Transverse colon (tissue), 4 donors: ENCODE measurements at regions not wholly inside any gene's neighbourhood (a gene's known extent, or its start where the extent isn't known, plus 50 kb on each side); places are given as distances from the start of the nearest gene placed in this dataset.

Source experiments
- DNase-seq: peaks from one replicate; pipeline ENCODE4 v3.0.0-alpha.2; 2019
- H3K27ac ChIP-seq, 4 donors: fragments of 200-600 bp; sonication (generic); 2 replicates each; pipeline ENCODE4 v1.5.1; 2016 to 2018; ENCODE audit warnings: inconsistent platforms in 4 of 4
- H3K27me3 ChIP-seq: fragments of 200-600 bp; sonication (generic); 2 replicates; pipeline ENCODE4 v1.5.1; 2017; ENCODE audit warnings: inconsistent platforms
- H3K36me3 ChIP-seq, 4 donors: fragments of 200-600 bp; sonication (generic); 2 replicates each; pipeline ENCODE4 v1.5.1; 2017 to 2019; ENCODE audit warnings: inconsistent platforms in 4 of 4
- H3K4me1 ChIP-seq, 4 donors: fragments of 200-600 bp; sonication (generic); 2 replicates each; pipeline ENCODE4 v1.5.1; 2017 to 2020; ENCODE audit warnings: inconsistent platforms in 4 of 4
- H3K4me3 ChIP-seq, 4 donors: fragments of 200-600 bp; sonication (generic); 1 replicate in 1 of 4; 2 replicates in 3 of 4; pipeline versions ENCODE4 v1.5.1 to v1.6.1; 2017 to 2019; ENCODE audit warnings: inconsistent platforms in 4 of 4
- H3K9me3 ChIP-seq, 2 donors: fragments of 200-600 bp; sonication (generic); 2 replicates each; pipeline ENCODE4 v1.5.1; 2017 to 2019; ENCODE audit warnings: inconsistent platforms in 2 of 2
- EP300 ChIP-seq: sonication (generic); formaldehyde crosslinking; IDR thresholded peaks from one replicate; pipeline ENCODE4 v1.6.1; 2017; ENCODE audit warnings: antibody characterized with exemption, low read depth
- POLR2A ChIP-seq: fragments of 450-650 bp; IDR thresholded peaks from one replicate; pipeline ENCODE4 v1.6.1; 2016; ENCODE audit warnings: antibody characterized with exemption, mild to moderate bottlenecking, moderate library complexity
- POLR2AphosphoS5 ChIP-seq, 3 donors: sonication (generic); formaldehyde crosslinking; IDR thresholded peaks; one replicate each; pipeline ENCODE4 v1.6.1; 2016; ENCODE audit warnings: antibody characterized with exemption in 3 of 3
- whole genome bisulfite sequencing, 2 donors: methylation state at CpG; one replicate each; pipeline ENCODE4 v1.1.5; 2018; ENCODE audit warnings: low coverage in 1 of 2; 5-methylcytosine and 5-hydroxymethylcytosine counted together
- in situ Hi-C, 4 donors: fragments of 200-750 bp; cut with MboI; loops; one replicate each; pipeline versions ENCODE4 v1.15.0 to v1.15.1; 2017; ENCODE audit warnings: low sequenced_read_pairs in 3 of 4, low pct_ligation_motif_present in 1 of 4, low pct_unique_long_range_greater_than_20kb in 1 of 4
- intact Hi-C: fragments of 100-400 bp; cut with DNase I; formaldehyde crosslinking; loops from one replicate; pipeline ENCODE4 v1.15.1; 2023; ENCODE audit warnings: low total_unique reads
- TF ChIP-seq, protein P1 (sequence below), 5 experiments: fragments of 200-600 bp in 3 of 5; fragments of 450-650 bp in 2 of 5; sonication (generic) in 3 of 5; IDR thresholded peaks; 1 replicate in 2 of 5; 2 replicates in 3 of 5; pipeline ENCODE4 v1.5.1; 2016 to 2017; ENCODE audit warnings: antibody characterized with exemption in 5 of 5, inconsistent platforms in 3 of 5, mild to moderate bottlenecking in 2 of 5, moderate library complexity in 1 of 5

GRCh38 chr6:22083119-22083518 is 213.7 kb downstream of the PRL start:
- Histone ChIP-seq H3K27me3 (no peaks in the 10 kb centered on the region), H3K4me3 (no peak overlapping the region), H3K36me3 (no peaks in the 10 kb centered on the region), H3K9me3 (no peaks in the 10 kb centered on the region), H3K4me1 (peaks cover 0 to 9% (median 4%) of the 10 kb centered on the region in 4 donors), H3K27ac (no peak overlapping the region)
- TF ChIP-seq POLR2A (no peak), POLR2AphosphoS5 (IDR thresholded peaks at IDR 0.05) (no peak), EP300 (no peak)
- TF ChIP-seq, protein P1, sequence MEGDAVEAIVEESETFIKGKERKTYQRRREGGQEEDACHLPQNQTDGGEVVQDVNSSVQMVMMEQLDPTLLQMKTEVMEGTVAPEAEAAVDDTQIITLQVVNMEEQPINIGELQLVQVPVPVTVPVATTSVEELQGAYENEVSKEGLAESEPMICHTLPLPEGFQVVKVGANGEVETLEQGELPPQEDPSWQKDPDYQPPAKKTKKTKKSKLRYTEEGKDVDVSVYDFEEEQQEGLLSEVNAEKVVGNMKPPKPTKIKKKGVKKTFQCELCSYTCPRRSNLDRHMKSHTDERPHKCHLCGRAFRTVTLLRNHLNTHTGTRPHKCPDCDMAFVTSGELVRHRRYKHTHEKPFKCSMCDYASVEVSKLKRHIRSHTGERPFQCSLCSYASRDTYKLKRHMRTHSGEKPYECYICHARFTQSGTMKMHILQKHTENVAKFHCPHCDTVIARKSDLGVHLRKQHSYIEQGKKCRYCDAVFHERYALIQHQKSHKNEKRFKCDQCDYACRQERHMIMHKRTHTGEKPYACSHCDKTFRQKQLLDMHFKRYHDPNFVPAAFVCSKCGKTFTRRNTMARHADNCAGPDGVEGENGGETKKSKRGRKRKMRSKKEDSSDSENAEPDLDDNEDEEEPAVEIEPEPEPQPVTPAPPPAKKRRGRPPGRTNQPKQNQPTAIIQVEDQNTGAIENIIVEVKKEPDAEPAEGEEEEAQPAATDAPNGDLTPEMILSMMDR (IDR thresholded peaks at IDR 0.05), result no peak
- intact Hi-C loops (no loop called here), in situ Hi-C loops (no loop called here)
- 81 to 88% methylated on average over 1 of the region's 1 CpG for WGBS, 2 donors
- DNase-seq, result no peak

GRCh38 chr6:22087960-22088706 is 208.7 kb downstream of the PRL start:
- Histone ChIP-seq H3K4me3 (no peak overlapping the region), H3K27me3 (no peaks in the 10 kb centered on the region), H3K36me3 (no peaks in the 10 kb centered on the region), H3K4me1 (peaks cover 0 to 6% (median 0%) of the 10 kb centered on the region in 4 donors), H3K9me3 (no peaks in the 10 kb centered on the region), H3K27ac (no peak overlapping the region)
- TF ChIP-seq, protein P1 (IDR thresholded peaks at IDR 0.05), result no peak
- intact Hi-C loops, result no loop called here
- 70 to 80% methylated on average over 9 of the region's 9 CpGs for WGBS, 2 donors
- in situ Hi-C loops, result no loop called here
- DNase-seq, result no peak

- 42 to 43% methylated on average over 5 of the region's 5 CpGs for WGBS, 2 donors
- in situ Hi-C loops, result no loop called here
- Histone ChIP-seq H3K9me3 (no peaks in the 10 kb centered on the region), H3K27me3 (no peaks in the 10 kb centered on the region), H3K4me3 (no peak overlapping the region), H3K27ac (no peak overlapping the region), H3K36me3 (no peaks in the 10 kb centered on the region), H3K4me1 (no peaks in the 10 kb centered on the region)
- TF ChIP-seq POLR2AphosphoS5 (IDR thresholded peaks at IDR 0.05) (no peak), EP300 (no peak), POLR2A (no peak)
- TF ChIP-seq, protein P1 (IDR thresholded peaks at IDR 0.05), result no peak
- no peak for DNase-seq
- intact Hi-C loops, result no loop called here
These were observed 205.3 kb downstream of the PRL start for GRCh38 chr6:22091424-22091948.

DNA sequence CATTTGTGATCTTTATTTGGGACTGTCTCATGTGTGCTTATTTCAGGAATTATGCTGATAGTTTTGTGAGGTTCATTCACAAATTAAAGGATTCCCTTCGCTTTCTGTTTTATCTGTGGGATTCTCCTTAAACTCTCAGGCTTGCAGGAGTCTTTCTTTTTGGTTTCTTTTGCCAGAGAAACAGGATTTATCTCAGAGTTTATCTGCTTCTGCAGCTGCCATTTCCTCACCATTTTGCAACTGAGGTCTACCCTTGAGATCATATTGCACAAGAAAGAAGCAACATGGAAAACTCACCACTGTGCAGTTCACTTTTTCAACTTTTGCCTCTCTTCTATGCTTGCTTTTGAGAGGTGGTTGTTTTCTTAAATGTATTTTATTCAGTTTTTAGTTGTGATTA is 201.0 kb downstream of the PRL start:
- DNase-seq, result no peak
- in situ Hi-C loops (no loop called here), intact Hi-C loops (loop anchor here (2.0 kb wide), 1 partner anchor 21 kb away; no protein-coding TSS in a partner anchor)
- Histone ChIP-seq H3K27me3 (no peaks in the 10 kb centered on the region), H3K27ac (no peak overlapping the region), H3K4me3 (no peak overlapping the region), H3K36me3 (no peaks in the 10 kb centered on the region), H3K4me1 (no peaks in the 10 kb centered on the region), H3K9me3 (no peaks in the 10 kb centered on the region)
- TF ChIP-seq EP300 (no peak), POLR2A (no peak), POLR2AphosphoS5 (IDR thresholded peaks at IDR 0.05) (no peak)
- TF ChIP-seq, protein P1 (IDR thresholded peaks at IDR 0.05), result no peak
- 88 to 100% methylated on average over 1 of the region's 1 CpG for WGBS, 2 donors
